Kidney (tissue), 13 donors: ENCODE measurements at regions not wholly inside any gene's neighbourhood (a gene's known extent, or its start where the extent isn't known, plus 50 kb on each side); places are given as distances from the start of the nearest gene placed in this dataset.
A peak's percentile ranks its signal among the peaks of the same experiment; 100 is the strongest.

Experiments
- DNase-seq, 5 donors: peaks; one replicate each; pipeline ENCODE4 v3.0.0-alpha.2; 2013 to 2020
- FAIRE-seq: peaks from 2 replicates; lab custom pipeline; 2012; peaks lifted over from hg19 to GRCh38; lab: Jason Lieb, UNC
- H3K27ac ChIP-seq, 2 donors: one replicate each; pipeline ENCODE4 v1.7.0; 2013; ENCODE audit warnings: low read depth in 2 of 2, low read length in 2 of 2, inconsistent platforms in 1 of 2
- H3K27me3 ChIP-seq: one replicate; pipeline ENCODE4 v1.7.1; 2013; ENCODE audit warnings: low read length, inconsistent platforms; ENCODE audit not compliant: control insufficient read depth, insufficient read depth
- H3K36me3 ChIP-seq, 3 donors: one replicate each; pipeline versions ENCODE4 v1.7.0 to v1.7.1; 2013; ENCODE audit warnings: low read length in 3 of 3, control low read depth in 1 of 3, inconsistent platforms in 1 of 3; ENCODE audit not compliant: insufficient read depth in 3 of 3, control insufficient read depth in 2 of 3
- H3K4me1 ChIP-seq, 3 donors: one replicate each; pipeline versions ENCODE4 v1.7.0 to v1.7.1; 2013; ENCODE audit warnings: low read length in 3 of 3, inconsistent platforms in 1 of 3, low read depth in 1 of 3; ENCODE audit not compliant: control insufficient read depth in 2 of 3, insufficient read depth in 2 of 3
- H3K4me3 ChIP-seq, 3 donors: one replicate each; pipeline versions ENCODE4 v1.7.0 to v1.8.1; 2013; ENCODE audit warnings: low read length in 3 of 3, control low read depth in 1 of 3, inconsistent platforms in 1 of 3
- H3K9ac ChIP-seq, 3 donors: one replicate each; pipeline versions ENCODE4 v1.7.0 to v1.7.1; 2013; ENCODE audit warnings: low read length in 3 of 3, control low read depth in 1 of 3, inconsistent platforms in 1 of 3
- H3K9me3 ChIP-seq, 3 donors: one replicate each; pipeline versions ENCODE4 v1.7.0 to v1.7.1; 2013; ENCODE audit warnings: low read length in 3 of 3, control low read depth in 1 of 3, inconsistent platforms in 1 of 3; ENCODE audit not compliant: control insufficient read depth in 2 of 3, insufficient read depth in 1 of 3
- intact Hi-C: fragments of 100-400 bp; cut with DNase I; formaldehyde crosslinking; loops from one replicate; pipeline ENCODE4 v1.11.1; 2022
- TF ChIP-seq, protein P1 (sequence below): IDR thresholded peaks from 3 replicates; pipeline ENCODE4 v1.5.1; 2012; ENCODE audit warnings: mild to moderate bottlenecking, moderate library complexity, borderline replicate concordance; ENCODE audit not compliant: insufficient read depth; ENCODE audit errors: extremely low read depth
- donor health status: control.
- donor health status: control.
- donor health status: control.
- donor health status: control.
- donor health status: control.
- donor health status: DM: yes; HTN: yes; CAD: no.
- donor health status: Normal renal cell carcinoma (clear cell type).

DNA sequence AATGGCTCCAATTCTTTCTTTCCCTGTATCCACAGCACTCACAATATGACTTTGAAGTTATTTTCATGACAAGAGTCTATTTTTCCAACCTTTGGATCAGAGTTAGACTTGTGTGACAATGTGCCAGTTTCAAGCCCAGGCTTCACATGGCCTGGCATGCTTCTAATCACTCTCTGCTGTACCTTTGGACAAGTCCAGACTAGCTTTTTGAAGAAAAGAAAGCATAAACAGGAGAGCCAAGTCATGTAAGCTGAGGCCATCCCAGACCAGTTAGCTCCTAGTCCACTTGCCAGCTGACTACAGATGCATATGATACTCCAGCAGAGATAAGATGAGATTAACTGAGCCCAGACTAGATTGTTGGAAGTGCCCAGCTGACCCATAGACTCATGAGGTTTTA is 513.6 kb upstream of the C9orf72 start:
- no peak for DNase-seq
- H3K4me1 ChIP-seq = no peaks in the 10 kb centered on the region
- no peak overlapping the region for H3K4me3 ChIP-seq
- H3K27me3 ChIP-seq = no peaks in the 10 kb centered on the region
- no peaks in the 10 kb centered on the region for H3K9me3 ChIP-seq
- intact Hi-C loops = no loop called here
- no peak overlapping the region for H3K27ac ChIP-seq
- FAIRE-seq = no peak
- H3K9ac ChIP-seq = no peak overlapping the region
- no peaks in the 10 kb centered on the region for H3K36me3 ChIP-seq
- TF ChIP-seq, protein P1, sequence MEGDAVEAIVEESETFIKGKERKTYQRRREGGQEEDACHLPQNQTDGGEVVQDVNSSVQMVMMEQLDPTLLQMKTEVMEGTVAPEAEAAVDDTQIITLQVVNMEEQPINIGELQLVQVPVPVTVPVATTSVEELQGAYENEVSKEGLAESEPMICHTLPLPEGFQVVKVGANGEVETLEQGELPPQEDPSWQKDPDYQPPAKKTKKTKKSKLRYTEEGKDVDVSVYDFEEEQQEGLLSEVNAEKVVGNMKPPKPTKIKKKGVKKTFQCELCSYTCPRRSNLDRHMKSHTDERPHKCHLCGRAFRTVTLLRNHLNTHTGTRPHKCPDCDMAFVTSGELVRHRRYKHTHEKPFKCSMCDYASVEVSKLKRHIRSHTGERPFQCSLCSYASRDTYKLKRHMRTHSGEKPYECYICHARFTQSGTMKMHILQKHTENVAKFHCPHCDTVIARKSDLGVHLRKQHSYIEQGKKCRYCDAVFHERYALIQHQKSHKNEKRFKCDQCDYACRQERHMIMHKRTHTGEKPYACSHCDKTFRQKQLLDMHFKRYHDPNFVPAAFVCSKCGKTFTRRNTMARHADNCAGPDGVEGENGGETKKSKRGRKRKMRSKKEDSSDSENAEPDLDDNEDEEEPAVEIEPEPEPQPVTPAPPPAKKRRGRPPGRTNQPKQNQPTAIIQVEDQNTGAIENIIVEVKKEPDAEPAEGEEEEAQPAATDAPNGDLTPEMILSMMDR = no peak

DNA sequence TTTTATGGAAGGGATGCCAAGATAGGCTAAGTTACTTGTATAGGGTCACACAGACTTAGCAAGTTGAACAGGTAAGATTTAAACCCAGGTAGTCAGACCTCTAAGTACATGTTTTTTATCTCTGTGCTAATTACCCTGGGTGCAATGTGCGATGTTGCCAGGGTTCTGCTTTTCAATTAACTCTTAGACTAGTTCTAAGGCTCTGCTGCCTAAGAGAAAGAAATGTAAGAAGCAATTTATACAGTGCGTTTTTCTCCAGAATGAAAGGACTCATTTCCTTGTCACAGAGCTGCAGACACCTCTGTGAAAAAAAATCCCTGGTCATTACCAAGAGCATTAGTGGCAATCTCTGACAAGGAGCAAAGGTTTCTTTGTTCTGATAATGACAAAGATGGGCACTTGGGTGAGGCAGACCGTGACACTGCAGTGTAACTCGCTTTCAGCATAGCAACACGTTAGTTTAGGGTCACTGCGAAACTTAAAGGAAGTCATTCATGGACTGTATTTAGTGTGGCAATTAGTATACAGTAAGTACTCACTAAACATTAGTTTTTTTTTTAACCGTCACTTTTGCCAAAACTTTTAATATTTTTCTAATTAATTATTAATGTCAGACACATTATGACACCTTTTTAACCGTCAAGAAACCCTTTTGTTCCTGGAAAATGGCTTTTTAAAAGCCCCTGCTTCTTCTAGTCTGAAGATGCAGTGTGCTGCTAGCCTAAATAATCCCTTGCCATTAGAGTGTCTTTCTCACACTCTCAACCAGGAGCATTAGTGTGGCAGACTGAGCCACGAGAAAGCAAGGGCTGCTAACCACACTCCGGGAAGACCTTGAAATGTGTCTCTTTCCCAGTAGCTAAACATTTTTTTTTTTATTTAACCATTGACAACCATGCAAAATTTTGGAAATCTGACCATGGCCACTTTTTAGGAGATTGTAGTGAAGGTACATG is 520.0 kb upstream of the C9orf72 start:
- no peaks in the 10 kb centered on the region for H3K9me3 ChIP-seq
- TF ChIP-seq, protein P1 = no peak
- H3K4me3 ChIP-seq = no peak overlapping the region
- intact Hi-C loops = no loop called here
- no peak overlapping the region for H3K9ac ChIP-seq
- DNase-seq (peak in 2 of 5 donors; percentile 31 to 35), FAIRE-seq (no peak)
- no peaks in the 10 kb centered on the region for H3K27me3 ChIP-seq
- no peaks in the 10 kb centered on the region for H3K36me3 ChIP-seq
- no peaks in the 10 kb centered on the region for H3K4me1 ChIP-seq
- H3K27ac ChIP-seq = no peak overlapping the region

DNA sequence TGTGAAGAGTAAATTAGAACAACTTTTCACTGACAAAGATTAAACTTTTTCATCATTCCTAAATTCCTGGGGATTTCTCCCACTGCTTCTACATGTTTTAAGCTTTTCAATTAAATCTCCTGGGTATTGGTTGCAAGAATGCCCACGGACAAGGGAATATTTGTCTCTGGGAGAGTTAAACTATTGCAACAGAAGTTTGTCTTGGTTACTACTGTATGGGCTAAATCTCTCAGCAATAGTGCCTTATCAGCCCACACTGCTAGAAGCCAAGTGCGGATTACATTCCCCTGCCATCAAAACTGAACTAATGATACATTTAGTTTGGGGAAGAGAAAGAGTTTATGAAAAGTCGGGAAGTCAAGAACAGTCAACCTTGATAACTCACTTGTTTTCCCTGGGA is 528.2 kb upstream of the C9orf72 start:
- intact Hi-C loops = no loop called here
- H3K27me3 ChIP-seq = no peaks in the 10 kb centered on the region
- no peaks in the 10 kb centered on the region for H3K36me3 ChIP-seq
- no peaks in the 10 kb centered on the region for H3K4me1 ChIP-seq
- no peak overlapping the region for H3K4me3 ChIP-seq
- no peak overlapping the region for H3K9ac ChIP-seq
- no peak for DNase-seq
- no peak overlapping the region for H3K27ac ChIP-seq
- H3K9me3 ChIP-seq = no peaks in the 10 kb centered on the region
- FAIRE-seq = no peak
- TF ChIP-seq, protein P1 = no peak
